ENCODE measurements at regions not wholly inside any gene's neighbourhood (a gene's known extent, or its start where the extent isn't known, plus 50 kb on each side); places are given as distances from the start of the nearest gene placed in this dataset.

DNA sequence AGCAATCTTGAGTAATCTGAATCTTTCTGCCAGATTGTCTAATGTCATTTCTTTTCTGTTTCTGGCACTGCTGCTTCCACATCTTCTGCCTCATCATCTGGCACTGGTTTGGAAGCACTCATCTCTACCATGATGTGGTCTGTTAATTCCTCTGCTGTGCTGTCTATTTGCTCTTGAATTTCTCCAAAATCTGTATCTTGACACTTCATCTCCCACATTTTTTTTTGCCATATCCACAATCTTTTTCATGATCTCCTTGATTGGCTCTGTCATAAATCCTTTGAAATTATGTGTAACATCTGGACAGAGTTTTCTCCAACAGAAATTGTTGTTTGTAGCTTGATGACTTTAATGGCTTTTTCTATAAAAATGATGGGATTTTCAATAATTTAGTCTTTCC, 417.8 kb upstream of the MANEA start (continued):
- TF ChIP-seq, protein P1, sequence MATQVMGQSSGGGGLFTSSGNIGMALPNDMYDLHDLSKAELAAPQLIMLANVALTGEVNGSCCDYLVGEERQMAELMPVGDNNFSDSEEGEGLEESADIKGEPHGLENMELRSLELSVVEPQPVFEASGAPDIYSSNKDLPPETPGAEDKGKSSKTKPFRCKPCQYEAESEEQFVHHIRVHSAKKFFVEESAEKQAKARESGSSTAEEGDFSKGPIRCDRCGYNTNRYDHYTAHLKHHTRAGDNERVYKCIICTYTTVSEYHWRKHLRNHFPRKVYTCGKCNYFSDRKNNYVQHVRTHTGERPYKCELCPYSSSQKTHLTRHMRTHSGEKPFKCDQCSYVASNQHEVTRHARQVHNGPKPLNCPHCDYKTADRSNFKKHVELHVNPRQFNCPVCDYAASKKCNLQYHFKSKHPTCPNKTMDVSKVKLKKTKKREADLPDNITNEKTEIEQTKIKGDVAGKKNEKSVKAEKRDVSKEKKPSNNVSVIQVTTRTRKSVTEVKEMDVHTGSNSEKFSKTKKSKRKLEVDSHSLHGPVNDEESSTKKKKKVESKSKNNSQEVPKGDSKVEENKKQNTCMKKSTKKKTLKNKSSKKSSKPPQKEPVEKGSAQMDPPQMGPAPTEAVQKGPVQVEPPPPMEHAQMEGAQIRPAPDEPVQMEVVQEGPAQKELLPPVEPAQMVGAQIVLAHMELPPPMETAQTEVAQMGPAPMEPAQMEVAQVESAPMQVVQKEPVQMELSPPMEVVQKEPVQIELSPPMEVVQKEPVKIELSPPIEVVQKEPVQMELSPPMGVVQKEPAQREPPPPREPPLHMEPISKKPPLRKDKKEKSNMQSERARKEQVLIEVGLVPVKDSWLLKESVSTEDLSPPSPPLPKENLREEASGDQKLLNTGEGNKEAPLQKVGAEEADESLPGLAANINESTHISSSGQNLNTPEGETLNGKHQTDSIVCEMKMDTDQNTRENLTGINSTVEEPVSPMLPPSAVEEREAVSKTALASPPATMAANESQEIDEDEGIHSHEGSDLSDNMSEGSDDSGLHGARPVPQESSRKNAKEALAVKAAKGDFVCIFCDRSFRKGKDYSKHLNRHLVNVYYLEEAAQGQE (IDR thresholded peaks at IDR 0.05; ENCODE audit: unreplicated experiment) = no peak
- TF ChIP-seq STAT1 (IDR thresholded peaks at IDR 0.05; ENCODE audit: unreplicated experiment) = no peak
- no peak for TF ChIP-seq NANOG (IDR thresholded peaks at IDR 0.05; ENCODE audit: borderline replicate concordance)
- TF ChIP-seq POLR2AphosphoS5 (IDR thresholded peaks at IDR 0.05; ENCODE audit: low read depth) = no peak

DNA sequence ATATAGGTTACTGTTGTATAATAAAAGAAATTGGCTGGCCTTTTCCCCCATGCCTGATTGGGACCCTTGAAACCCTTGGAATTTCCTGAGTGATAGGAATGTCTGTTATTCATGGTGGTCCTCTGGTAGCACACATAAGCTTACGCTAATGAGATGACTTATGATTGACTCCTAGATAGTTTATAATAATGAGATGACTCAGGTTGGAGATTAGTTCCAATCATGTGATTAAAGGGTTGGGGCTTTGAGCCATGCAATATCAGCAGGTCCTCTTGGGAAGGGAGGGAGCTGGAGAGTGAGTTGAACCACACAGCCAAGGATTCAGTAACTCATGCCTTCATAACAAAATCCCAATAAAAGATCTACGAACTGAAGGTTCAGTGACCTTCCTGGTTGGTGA, 407.6 kb upstream of the MANEA start:
- peak overlapping the region; percentile 12; the same call in 1 of the 2 replicates for H3K27ac Mint-ChIP-seq
- no peaks in the 10 kb centered on the region for H3K27me3 Mint-ChIP-seq (ENCODE audit: insufficient read depth, low read depth, poor library complexity)
- ATAC-seq (no peak), DNase-seq (ENCODE audit: low spot score) (no peak)
- Histone ChIP-seq H2AFZ (peak overlapping the region; percentile 9; the same call in 1 of the 2 replicates), H3K9me2 (ENCODE audit: insufficient read depth) (no peaks in the 10 kb centered on the region), H3K4me2 (no peak overlapping the region), H3K27ac (ENCODE audit: low read depth) (no peak overlapping the region), H3K27me3 (ENCODE audit: insufficient read depth) (no peaks in the 10 kb centered on the region), H4K20me1 (replicated peaks; ENCODE audit: insufficient read depth) (no peaks in the 10 kb centered on the region), H3K4me3 (no peak overlapping the region), H3K79me2 (replicated peaks; ENCODE audit: insufficient read depth) (no peaks in the 10 kb centered on the region), H3K4me1 (ENCODE audit: insufficient read depth) (no peaks in the 10 kb centered on the region), H3F3A (replicated peaks; ENCODE audit: low read depth) (no peaks in the 10 kb centered on the region), H3K36me3 (ENCODE audit: insufficient read depth) (no peaks in the 10 kb centered on the region)
- H3K4me3 Mint-ChIP-seq = no peak overlapping the region
- H3K36me3 Mint-ChIP-seq (ENCODE audit: low read depth) = no peaks in the 10 kb centered on the region
- H3K4me1 Mint-ChIP-seq = peaks cover 9% of the 10 kb centered on the region; the same call in 2 of the 3 replicates
- H3K9me3 Mint-ChIP-seq = no peaks in the 10 kb centered on the region
- TF ChIP-seq, protein P1 (IDR thresholded peaks at IDR 0.05; ENCODE audit: unreplicated experiment) = no peak
- TF ChIP-seq, protein P2, sequence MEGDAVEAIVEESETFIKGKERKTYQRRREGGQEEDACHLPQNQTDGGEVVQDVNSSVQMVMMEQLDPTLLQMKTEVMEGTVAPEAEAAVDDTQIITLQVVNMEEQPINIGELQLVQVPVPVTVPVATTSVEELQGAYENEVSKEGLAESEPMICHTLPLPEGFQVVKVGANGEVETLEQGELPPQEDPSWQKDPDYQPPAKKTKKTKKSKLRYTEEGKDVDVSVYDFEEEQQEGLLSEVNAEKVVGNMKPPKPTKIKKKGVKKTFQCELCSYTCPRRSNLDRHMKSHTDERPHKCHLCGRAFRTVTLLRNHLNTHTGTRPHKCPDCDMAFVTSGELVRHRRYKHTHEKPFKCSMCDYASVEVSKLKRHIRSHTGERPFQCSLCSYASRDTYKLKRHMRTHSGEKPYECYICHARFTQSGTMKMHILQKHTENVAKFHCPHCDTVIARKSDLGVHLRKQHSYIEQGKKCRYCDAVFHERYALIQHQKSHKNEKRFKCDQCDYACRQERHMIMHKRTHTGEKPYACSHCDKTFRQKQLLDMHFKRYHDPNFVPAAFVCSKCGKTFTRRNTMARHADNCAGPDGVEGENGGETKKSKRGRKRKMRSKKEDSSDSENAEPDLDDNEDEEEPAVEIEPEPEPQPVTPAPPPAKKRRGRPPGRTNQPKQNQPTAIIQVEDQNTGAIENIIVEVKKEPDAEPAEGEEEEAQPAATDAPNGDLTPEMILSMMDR (conservative IDR thresholded peaks at IDR 0.05; ENCODE audit: low read depth in 2 of 2) = no peak
- no peak for TF ChIP-seq EZH2phosphoT487 (IDR thresholded peaks at IDR 0.05; ENCODE audit: unreplicated experiment)
- no peak for TF ChIP-seq STAT1 (IDR thresholded peaks at IDR 0.05; ENCODE audit: unreplicated experiment)
- TF ChIP-seq, protein P3, sequence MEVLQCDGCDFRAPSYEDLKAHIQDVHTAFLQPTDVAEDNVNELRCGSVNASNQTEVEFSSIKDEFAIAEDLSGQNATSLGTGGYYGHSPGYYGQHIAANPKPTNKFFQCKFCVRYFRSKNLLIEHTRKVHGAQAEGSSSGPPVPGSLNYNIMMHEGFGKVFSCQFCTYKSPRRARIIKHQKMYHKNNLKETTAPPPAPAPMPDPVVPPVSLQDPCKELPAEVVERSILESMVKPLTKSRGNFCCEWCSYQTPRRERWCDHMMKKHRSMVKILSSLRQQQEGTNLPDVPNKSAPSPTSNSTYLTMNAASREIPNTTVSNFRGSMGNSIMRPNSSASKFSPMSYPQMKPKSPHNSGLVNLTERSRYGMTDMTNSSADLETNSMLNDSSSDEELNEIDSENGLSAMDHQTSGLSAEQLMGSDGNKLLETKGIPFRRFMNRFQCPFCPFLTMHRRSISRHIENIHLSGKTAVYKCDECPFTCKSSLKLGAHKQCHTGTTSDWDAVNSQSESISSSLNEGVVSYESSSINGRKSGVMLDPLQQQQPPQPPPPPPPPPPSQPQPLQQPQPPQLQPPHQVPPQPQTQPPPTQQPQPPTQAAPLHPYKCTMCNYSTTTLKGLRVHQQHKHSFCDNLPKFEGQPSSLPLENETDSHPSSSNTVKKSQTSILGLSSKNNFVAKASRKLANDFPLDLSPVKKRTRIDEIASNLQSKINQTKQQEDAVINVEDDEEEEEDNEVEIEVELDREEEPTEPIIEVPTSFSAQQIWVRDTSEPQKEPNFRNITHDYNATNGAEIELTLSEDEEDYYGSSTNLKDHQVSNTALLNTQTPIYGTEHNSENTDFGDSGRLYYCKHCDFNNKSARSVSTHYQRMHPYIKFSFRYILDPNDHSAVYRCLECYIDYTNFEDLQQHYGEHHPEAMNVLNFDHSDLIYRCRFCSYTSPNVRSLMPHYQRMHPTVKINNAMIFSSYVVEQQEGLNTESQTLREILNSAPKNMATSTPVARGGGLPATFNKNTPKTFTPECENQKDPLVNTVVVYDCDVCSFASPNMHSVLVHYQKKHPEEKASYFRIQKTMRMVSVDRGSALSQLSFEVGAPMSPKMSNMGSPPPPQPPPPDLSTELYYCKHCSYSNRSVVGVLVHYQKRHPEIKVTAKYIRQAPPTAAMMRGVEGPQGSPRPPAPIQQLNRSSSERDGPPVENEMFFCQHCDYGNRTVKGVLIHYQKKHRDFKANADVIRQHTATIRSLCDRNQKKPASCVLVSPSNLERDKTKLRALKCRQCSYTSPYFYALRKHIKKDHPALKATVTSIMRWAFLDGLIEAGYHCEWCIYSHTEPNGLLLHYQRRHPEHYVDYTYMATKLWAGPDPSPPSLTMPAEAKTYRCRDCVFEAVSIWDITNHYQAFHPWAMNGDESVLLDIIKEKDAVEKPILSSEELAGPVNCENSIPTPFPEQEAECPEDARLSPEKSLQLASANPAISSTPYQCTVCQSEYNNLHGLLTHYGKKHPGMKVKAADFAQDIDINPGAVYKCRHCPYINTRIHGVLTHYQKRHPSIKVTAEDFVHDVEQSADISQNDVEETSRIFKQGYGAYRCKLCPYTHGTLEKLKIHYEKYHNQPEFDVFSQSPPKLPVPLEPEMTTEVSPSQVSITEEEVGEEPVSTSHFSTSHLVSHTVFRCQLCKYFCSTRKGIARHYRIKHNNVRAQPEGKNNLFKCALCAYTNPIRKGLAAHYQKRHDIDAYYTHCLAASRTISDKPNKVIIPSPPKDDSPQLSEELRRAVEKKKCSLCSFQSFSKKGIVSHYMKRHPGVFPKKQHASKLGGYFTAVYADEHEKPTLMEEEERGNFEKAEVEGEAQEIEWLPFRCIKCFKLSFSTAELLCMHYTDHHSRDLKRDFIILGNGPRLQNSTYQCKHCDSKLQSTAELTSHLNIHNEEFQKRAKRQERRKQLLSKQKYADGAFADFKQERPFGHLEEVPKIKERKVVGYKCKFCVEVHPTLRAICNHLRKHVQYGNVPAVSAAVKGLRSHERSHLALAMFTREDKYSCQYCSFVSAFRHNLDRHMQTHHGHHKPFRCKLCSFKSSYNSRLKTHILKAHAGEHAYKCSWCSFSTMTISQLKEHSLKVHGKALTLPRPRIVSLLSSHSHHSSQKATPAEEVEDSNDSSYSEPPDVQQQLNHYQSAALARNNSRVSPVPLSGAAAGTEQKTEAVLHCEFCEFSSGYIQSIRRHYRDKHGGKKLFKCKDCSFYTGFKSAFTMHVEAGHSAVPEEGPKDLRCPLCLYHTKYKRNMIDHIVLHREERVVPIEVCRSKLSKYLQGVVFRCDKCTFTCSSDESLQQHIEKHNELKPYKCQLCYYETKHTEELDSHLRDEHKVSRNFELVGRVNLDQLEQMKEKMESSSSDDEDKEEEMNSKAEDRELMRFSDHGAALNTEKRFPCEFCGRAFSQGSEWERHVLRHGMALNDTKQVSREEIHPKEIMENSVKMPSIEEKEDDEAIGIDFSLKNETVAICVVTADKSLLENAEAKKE (CRISPR knock-in tag; IDR thresholded peaks at IDR 0.05) = no peak
- no peak for TF ChIP-seq ZNF331 (CRISPR knock-in tag; IDR thresholded peaks at IDR 0.05; ENCODE audit: low read depth)
- no peak for TF ChIP-seq CREB1 (CRISPR knock-in tag; IDR thresholded peaks at IDR 0.05; ENCODE audit: low read depth)

Data from GM23338 (cell line).